Epidermal melanocyte (primary cell): ENCODE measurements at regions not wholly inside any gene's neighbourhood (a gene's known extent, or its start where the extent isn't known, plus 50 kb on each side); places are given as distances from the start of the nearest gene placed in this dataset.

Source experiments
- DNase-seq: peaks from one replicate; pipeline ENCODE4 v3.0.0; 2011; ENCODE audit warnings: low spot score; ENCODE audit not compliant: insufficient read length

DNA sequence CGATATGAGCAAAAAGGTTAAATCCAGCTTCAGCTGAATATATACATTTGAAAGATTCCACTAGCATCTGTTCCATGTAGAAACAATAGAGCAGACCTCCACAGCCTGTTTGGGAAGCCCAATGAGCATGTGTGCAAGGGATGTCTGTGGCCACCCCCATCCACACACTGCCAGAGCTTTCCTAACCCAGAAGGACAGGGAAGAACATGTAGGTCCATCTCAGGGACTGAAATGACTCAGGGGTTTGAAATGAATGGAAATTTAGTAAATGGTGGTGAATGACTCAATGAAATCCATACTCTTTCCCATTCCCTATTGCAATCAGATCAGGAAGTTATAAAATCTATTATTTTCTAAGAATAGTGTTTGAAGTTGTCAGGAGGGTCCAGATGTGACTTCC, 397.2 kb downstream of the DUSP10 start:
- no peak for DNase-seq

DNA sequence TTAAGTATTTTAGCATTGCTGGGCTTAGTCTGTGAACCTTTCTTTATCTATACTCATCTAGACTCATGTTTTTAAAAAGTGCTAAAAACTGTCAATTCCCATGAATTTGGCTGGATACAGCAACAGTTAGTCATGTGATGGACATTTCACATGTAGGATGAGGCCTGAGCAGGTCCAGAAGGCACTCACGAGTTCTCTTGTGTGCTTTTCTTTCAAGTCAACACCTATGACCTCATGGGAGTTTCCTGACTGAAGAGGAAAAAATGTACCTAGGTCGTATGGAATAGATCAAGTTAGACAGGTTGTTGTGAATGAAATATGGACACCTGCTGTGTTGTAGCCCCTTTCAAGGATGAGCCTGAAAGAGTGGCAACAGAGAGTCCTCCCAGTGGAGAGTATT, 394.2 kb downstream of the DUSP10 start:
- no peak for DNase-seq

DNA sequence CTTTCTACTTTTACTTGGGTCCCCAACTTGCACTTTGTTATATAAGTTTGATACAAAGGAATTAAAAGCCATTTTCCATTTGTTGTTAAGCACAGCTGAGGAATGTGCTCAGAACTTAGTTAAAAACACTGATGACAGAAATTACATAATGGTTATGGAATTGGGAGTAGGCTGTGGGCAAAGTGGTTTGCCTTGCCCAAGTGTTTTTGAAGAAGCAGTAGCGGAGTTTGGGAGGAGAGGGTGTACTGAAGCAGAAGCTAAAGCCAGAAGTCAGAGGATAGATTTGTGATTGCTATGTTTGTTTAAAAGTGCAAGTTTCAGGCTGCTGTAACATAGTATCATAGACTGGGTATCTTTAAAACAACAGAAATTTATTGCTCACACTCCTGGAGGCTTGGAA, 391.8 kb downstream of the DUSP10 start:
- no peak for DNase-seq

DNA sequence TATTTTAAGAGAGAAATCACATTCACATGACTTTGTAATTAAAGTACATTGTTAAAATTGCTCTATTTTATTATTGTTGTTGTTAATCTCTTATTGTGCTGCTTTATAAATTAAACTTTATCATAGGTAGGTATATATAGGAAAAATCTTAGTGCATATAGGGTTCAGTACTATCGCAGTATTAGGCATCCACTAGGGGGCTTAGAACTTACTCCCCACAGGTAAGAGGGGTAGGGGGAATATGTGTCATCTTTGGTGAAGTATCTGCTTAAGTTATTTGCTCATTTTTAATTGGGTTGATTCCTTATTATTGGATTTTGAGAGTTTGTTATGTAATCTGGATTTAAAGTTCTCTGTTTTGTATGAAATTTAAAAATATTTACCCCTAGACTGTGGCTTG, 385.2 kb downstream of the DUSP10 start:
- DNase-seq: no peak

DNA sequence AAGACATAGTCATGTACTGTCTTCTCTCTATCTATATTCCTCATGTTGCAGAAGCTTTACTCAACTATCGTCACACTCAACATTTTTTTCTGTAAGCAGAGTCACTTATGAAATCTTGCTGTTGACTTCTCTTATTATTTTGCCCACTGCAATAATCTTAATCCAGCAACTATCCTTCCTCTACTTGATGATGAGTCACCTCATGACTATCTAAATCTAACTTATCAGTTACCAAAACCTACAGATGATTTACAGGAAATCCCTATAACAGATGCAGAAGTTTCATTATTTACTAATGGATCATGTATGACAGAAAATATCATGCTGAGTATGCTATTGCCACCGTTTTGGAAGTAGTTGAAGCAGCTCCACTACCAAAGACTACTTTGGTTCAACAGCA, 378.9 kb downstream of the DUSP10 start:
- no peak for DNase-seq

DNA sequence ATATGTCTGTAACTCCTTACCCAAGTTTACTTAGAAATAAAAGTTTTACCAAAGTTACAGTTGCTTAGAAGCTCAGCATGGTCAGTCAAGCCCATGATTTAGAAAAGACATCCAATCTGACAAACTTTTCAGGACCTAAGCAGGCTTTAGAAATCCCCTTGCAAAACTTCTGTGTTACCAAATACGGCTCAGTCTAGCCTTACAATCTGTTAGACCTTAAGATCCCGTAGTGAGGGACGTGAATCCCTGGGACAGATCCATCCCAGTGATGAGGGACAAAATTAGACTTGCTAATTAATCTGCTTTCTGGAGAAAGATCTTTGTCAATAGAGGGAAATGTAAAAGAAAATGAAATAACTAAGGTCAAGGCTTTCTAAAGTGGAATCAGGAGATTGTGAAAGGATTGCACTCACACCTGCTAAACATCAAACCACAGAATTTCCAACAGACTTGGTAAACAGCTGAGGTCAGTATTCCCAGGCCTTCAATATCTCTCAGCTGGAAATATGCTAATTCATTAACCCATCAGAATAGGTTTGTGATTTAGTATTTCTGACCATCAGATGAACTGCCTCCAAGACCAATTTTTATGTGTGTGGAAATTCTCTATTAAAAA, 375.3 kb downstream of the DUSP10 start:
- DNase-seq: no peak

DNA sequence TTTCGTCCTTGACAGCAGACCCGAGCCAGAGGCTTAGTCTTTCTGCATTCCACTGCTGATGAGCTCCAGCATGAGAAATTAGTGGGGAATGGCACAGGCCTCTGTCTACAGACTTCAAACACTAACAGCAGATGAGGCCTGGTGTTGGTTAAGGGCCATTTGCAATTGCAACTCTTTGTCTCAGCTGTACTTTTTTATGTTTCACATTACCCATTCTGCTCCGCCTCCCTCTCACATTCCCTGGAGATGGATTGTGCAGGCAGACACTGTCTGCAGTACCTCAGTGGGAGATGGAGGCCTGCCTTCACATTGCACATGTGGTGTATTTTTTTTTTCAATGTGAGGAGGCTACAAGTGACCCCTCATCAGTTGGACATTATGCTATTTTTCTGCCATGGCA, 370.2 kb downstream of the DUSP10 start:
- DNase-seq: no peak

DNA sequence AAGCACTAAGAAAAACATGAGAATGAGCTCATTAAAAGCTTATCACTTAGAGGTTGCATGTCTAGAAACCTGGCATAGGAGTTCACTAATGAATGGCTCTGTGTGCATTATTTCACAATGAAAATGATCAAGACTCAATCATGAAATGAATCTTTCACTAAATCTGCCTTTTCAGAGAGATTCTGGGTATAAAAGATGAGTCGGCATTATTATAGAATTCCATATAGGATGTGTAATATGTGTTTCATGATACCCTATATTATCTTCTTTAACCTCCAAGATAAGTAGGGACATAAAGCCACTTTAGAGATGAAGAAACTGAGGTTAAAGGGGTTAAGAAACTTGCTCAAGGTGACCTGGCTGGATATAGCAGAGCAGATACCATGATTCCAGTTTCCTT, 368.1 kb downstream of the DUSP10 start:
- DNase-seq: no peak

DNA sequence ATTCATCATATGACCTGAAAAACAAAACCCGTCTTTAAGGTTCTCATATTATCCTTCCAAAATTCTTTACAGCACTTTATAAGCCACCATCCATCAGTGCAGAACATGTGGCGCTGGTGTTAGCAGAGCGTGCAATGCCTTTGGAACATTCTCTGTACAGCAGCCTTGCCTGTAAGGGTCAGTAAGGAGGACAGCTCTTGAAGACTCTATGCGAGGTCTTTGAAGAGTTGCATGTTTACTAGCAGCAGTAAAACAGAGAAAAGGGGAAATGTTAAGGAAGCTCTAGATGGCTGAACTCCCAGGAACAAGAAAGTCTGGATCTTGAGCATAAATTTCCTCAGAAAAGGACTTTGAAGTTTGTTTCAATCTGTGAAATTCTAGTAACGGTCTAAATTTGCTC, 365.6 kb downstream of the DUSP10 start:
- no peak for DNase-seq

DNA sequence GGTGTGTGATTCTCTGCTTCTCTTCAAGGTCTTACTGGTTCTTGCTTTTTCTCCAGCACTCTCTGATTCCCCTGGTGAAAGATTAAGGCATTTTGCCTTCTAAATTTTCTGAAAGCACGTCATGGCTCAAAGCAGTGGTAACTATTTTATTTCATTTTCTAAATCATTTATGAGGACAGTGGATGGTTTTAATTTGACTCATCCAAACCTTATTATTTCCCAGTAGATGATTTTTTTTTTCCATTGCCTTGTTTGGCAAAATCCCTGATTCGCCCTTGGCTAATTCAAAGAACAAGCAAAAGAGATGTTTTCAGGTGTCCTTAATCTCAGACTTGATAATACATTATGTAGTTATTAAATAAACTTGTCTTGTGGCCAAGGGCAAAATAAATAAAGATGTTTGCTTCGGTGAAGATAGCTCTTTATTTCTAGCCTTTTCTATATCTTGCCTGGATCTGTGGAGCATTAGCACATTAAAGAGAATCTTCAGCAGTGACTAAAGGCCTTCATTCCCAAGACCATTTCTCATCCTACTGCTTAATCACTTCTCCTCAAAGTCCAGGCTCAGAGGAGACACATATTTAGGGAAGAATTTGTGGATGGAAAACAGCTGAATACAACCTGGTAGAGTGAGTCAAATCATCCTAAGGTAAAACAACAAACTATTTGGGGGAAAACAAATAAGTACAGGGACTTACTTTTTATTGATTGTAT, 359.8 kb downstream of the DUSP10 start:
- DNase-seq: no peak

DNA sequence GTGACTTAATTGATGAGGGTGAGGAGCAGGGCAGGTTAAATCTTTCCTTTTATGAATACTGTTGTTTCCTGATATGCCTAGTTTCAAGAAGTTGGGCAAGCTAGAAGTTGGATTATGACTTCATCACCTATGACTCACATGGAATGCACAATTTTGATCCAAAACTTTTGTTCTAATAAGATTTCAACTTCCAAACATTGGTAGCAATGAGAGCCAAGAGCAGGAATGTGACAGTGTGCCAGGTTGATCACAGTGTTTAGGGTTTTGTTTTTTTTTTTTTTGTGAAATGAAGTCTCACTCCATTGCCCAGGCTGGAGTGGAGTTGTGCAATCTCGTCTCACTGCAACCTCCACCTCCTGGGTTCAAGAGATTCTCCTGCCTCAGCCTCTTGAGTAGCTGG, 349.4 kb downstream of the DUSP10 start:
- no peak for DNase-seq

DNA sequence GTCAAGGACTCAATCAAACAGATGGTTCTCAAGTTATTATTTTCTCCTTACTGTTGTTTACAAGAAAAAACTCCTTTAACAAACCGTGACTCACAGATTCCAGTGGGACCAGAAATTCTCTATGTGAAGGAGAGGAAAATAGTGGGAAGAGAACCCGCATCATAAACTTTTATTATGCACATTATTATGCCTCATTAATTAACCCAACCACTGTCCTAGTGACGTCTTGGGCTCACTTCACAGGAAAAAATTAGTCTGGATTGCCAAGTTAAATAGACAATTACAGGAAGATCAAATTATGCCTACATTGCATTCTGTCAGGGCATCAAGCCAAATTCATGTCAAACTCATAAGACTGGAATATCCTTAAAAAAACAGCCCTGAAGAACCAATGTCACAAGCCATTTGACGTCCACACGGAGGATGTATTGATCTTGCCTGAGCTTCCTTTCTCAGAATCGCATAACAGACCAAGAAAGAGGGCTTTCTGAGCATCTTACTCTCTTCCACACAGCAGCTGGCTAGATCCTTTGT, 347.8 kb downstream of the DUSP10 start:
- no peak for DNase-seq

DNA sequence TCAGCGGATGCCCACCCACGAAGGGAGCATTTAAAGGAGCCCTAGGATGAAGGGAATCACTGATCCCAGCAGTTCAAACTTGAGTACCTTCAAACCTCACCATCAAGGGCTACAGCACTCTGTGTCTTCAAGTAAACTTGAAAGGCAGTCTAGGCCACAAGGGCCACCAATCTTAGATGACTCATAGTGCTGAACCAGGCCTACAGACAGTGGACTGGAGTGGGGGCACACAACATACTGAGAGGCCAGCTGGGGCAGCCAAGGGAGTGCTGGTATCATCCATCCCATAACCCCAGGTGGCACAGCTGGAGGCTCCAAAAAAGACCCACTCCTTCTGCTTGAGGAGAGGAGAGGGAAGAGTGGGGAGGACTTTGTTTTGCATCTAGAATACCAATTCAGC, 345.4 kb downstream of the DUSP10 start:
- no peak for DNase-seq

DNA sequence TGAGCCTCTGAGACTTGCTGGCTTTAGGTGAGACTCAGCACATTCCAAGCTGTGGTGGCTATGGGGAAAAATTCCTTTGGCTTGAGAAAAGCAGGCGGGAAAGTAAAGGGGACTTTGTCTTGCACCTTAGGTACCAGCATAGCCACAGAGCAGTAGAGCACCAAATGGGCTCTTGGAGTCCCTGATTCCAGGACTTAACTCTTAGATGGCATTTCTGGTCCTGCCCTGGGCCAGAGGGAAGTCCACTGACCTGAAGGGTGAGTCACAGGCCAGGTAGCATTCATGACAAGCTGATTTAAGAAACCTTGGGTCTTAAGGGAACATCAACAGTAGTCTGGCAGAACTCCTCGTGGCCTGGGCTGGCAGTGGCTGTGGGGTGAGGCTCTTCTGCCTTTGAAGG, 344.7 kb downstream of the DUSP10 start:
- no peak for DNase-seq

DNA sequence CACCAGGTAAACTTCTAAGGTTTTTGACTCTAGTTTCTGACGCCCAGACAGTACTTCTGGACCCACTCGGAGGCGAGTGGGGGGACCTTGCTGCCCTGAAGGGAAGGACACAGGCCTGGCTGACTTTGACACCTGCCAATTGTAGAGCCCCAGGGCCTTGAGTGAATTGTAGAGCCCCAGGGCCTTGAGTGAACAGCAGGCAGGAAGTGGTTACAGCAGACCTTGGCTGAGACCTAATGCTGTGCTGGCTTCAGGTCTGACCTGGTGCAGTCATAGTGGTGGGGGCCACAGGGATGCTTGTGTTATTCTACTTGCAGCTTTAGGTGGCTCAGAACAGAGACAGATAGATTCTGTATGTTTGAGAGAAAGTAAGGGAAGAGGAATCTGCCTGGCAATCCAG, 344.3 kb downstream of the DUSP10 start:
- DNase-seq: no peak

DNA sequence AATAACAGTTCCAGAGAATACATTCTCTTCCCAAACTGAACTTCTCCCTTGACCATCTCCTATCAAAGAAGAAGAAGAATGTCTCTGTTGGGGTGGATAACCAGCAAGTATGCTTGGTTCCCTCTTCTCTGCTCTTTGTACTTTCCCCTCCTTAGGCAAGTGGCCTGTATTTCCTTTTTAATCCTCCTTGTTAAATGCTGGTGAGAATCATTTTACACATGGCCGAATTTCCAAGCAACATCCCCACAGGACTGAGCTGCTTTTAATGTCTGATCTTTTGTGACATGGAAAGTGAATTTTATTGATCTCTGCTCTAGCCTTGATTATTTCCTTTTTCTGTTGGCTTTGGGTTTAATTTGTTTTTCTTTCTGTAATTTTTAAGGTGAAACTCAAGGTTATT, 336.7 kb downstream of the DUSP10 start:
- DNase-seq: no peak

DNA sequence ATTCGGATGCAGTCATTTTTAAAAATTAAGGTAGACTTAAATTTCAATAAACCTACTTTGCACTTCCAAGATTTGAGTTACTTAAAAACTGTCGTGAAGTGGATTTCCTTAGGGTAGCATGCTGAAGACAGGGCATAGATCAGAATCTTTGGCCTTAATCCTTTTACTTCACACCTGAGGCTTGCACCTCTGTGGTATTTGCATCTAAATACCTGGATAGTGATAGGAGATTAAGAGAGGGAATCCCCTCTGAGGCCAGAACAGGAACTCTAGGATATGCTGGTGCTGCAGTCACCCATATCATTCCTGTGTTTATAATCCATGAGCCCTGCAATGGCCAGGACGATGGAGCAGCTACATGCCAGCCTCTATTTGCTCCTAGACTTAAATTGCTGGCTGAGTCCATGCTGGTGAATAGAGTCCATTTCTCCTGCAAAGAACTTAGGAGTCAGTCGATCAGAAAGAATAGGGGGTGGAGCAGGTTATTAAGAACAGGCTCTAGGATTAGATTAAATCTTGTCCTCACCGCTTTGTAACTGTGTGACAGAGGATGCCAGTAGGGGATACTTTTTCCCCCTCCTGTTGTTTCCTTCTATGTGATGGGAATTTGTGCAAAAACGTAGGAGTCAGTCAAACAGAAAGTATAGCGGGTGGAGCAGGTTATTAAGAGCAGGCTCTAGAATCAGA, 333.6 kb downstream of the DUSP10 start:
- DNase-seq: no peak

DNA sequence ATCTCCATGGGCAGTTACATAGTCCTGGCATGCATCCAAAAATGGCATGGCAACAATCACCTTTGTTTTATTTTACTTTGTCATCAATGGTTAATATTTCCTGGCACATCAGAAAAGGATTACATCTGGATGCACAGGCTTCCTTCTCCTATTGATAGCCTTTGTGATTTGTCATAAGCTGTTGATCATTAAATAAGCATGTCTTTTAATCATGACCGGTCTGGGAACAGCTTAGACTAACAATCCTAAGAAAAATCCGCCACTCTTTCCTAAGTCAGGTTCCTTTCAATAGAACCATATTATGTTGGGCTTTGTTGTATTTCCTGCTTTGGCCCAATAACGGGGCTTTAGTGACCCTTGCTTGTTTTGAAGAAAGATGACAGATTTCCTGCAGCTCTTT, 330.6 kb downstream of the DUSP10 start:
- no peak for DNase-seq

DNA sequence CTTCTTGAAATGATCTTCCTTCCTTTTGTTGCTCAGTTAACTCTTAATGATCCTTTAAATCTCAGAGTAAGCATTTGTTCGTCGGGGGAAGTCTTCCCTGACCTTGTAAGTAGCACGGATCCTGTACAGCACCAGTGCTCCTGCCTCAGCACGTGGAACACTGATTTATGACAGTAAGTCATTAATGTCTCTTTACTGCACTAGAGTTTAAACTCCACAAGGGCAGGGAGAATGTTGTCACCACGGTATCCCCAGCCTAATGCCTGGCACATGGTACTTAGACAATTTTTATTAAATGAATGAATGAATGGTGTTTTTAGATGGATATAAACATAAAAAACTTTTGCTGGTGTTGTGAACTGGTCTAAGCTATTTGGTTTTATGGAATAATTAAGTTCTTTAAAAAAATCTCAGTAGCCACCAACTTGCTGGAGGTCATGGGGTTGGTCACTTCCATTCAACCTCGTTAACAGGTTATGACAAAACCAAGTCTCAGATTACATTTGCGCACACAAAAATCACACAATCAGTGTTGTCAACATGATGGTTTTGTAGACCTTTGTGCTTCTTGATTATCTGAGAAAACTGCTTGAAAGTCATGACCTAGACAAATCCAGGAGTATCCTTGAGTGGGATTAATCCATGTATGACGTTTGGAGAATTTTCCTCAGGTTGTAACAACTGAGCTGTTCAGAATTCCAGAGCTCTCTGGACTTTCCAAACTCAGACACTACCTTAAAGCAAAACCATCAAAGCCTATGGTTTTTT, 326.9 kb downstream of the DUSP10 start:
- no peak for DNase-seq

DNA sequence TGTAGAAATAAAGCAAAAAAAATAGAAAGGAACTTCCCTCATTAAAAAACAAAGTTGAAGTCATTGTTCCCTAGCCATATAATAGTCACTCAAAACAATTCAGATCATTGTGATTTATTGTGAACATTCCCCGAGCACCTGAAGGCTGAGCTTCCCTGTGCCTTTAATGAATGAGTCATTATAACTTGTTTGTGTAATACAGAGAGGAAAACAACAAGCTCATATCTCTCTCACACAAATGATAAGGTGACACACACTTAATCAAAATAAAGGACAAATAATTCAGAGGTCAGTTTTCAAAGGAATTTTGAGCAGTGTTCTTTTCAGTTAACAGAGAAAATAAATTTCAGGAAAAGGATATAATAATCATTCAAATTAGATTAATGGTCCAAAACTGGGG, 326.2 kb downstream of the DUSP10 start:
- no peak for DNase-seq

DNA sequence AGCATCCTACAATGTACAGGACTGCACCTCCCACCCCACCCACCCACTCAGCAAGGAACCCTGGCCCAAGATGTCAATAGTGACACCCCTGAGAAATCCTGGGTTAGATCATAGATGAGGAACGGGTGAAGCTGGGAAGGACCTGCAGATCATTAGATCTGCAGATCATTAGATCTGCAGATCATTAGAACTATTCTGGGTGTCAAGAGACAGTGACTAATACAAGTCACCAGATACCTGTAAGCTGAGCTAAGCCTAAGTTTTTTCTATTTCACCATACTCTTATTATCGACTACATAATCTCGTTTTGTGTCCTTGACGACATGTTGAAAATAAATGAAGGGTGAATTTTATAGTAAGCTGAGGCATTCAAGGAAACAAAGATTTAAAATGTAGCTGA, 325.7 kb downstream of the DUSP10 start:
- DNase-seq: no peak

DNA sequence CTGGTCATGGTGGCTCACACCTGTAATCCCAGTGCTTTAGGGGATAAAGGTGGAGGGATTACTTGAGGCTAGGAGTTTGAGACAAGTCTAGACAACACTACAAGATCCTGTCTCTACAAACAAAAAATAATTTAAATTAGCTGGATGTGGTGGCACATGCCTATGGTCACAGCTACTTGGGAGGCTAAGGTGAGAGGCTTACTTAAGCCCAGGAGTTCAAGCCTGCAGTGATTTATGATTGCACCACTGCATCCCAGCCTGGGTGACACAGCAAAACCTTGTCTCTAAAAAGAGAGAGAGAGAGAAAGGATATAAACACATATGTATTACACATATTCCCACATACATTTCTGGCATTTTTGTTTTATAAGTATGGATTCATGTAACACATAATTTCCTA, 325.2 kb downstream of the DUSP10 start:
- DNase-seq: no peak
